ENCODE measurements at regions not wholly inside any gene's neighbourhood (a gene's known extent, or its start where the extent isn't known, plus 50 kb on each side); places are given as distances from the start of the nearest gene placed in this dataset.
"Not testable (repeated sequence)": the region's sequence is repeated elsewhere in the genome, so short reads cannot be mapped to it uniquely, and the experiment has no call there.

DNA sequence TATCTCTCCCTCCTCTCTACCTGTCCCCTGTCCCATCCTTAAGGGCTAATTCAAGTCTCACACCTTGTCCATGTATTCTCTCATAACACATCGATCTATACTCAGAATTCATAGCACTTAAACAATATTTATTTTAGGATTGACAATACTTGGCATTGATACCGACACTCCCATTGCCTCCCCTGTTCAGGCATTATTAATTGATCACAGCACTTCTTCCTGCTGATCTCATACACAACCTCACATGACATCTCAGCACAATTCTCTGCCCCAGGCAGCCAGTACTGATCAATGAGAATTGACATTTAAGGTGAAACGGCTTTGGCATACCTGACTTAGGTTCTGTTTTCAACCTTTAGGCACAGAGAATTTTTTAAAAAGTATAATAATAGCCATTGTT is 582.4 kb upstream of the BRINP1 start:
- DNase-seq (ENCODE audit: low read depth in 4 of 4, low spot score in 2 of 4), result no peak

DNA sequence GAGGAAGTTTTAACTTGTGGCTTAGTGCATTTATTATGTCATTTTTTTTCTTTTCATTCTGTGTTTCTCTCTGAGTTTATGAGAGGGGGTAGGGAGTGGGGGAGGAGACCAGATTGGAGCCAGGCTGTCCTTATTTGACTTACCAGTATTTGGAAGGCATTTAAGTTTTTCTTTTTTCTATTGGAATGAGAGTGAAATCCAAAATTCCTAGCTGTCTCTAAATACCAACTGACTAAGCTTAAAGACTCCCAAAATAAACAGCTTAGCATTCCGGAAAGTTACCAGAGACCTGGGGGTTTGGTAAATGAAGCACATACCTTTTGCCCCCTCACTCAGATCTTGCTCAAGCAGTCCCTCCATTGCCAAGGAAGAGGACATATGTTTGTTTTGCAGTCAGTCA is 581.9 kb upstream of the BRINP1 start:
- DNase-seq (ENCODE audit: low read depth in 4 of 4, low spot score in 2 of 4), result no peak

DNA sequence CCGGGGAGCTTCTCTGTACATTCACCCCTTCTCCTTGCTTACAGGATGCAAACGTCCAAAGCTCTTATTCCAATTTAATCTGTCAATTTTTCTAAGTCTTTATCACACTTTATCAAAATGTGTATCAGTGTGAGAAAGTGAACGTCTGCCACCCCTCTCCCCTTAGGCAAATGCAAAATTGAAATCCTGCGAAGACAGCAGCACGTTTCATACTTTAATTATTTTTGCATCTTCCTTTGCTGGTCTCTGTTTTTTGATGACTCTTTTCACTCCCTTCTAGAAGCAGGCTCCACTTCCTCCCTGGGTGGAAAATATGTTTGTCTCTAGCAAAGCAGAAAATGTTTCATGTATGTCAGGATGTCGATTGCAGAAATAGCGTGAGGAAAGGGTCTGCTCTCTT is 576.5 kb upstream of the BRINP1 start:
- DNase-seq (ENCODE audit: low read depth in 4 of 4, low spot score in 2 of 4), result no peak

DNA sequence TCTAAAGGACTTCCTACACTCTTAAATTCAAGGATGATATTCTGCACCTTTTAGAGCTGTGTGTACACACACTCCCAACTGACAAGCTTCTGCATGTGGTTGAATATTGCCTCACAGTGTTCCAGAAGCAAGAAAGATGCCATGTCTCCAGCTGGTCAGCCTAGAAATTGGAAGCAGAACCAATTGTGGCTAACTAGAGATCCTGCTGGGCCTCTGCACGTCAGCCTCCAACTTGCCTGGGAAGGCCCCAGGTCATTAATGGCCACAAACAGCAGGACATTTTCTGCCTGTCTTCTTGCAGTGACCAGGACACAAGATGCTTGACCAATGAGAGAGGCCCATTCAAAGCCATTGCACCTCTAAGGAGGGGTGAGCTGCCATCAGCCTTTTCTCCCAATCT is 571.9 kb upstream of the BRINP1 start:
- no peak for DNase-seq (ENCODE audit: low read depth in 4 of 4, low spot score in 2 of 4)

DNA sequence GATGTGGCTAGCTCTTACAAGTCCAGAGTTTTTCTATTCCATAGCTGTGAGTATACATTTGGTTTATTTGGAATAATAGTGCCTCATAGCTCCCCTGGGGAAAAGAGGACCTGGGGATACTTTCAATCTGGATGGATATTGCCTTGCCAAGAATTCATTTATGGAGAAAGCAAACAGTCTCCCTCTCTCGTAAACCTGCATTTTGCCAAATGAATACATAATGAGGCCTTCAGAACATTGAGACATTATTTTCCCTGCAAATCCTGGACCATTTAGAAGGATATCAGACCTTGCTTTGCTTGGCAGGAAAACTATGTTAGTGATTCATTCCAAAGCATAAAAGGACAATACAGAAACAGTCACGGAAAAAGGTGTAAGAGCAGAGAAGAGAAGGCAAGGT is 569.6 kb upstream of the BRINP1 start:
- no peak for DNase-seq (ENCODE audit: low read depth in 4 of 4, low spot score in 2 of 4)

DNA sequence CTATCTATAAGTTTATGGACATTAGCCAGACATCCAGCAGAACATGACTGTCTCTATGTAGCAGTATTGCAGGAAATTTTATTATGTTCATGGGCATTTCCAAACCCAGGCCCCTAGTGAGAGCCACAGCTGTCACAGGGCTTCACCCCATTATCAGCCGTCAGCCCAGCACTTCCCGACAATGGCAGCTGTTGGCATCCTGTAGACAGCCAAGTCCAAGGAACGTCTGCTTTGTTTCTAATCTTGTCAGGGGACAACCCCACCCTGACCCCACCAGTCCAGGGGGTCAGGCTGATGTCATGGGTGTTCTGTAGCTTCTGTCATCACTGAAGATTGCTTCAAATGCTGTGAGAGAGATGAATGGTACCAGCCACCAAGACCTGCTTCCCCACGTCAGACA is 565.3 kb upstream of the BRINP1 start:
- DNase-seq (ENCODE audit: low read depth in 4 of 4, low spot score in 2 of 4), result no peak

DNA sequence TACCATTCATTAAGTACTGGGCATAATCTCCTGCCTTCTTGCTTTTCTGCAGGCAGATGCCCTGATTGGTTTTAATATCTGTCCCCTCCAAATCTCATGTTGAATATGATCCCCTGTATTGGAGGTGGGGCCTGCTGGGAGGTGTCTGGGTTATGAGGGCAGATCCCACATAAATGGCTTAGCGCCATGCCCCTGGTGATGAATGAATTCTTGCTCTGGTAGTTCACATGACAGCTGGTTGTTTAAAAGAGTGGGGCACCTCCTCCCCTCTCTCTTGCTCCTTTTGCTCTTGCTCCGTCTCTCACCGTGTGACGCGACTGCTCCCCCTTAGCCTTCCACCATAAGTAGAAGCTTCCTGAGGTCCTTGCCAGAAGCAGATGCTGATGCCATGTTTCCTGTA is 564.0 kb upstream of the BRINP1 start:
- DNase-seq (ENCODE audit: low read depth in 4 of 4, low spot score in 2 of 4), result no peak

DNA sequence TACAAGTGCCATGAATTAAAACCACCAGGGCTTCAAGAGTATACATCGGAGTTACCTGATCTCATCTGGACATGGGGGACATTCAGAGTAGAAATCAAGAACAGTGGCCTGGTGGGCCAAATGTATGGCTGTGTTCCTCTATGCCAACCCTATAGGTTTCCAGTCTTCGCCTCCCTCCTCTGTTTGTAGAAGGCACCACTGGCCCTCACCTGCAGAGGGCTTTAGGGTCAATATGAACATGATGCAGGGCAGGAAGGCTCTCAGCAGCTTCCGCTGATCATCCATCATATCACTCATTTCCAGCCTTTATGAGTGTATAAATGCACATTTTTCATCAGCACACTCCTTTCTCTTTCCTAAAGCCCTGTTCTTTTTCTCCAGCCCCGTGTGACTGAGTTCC is 555.5 kb upstream of the BRINP1 start:
- no peak for DNase-seq (ENCODE audit: low read depth in 4 of 4, low spot score in 2 of 4)

DNA sequence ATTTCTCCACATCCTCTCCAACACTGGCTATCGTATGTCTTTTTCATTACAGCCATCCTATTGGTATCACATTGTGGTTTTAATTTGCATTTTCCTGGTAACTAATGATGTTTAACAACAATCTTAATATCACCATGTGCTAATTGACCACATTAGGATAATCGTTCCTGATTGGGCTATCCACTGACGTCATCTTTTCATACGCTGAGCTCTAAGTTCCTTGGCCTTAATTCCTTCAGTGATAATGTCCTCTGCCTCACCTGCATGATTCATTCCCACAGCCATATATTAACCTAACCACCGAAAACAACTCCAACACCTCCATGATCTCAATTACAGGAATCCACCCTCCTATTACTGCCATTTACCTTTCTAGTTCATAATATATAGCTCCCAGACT is 547.9 kb upstream of the BRINP1 start:
- DNase-seq (ENCODE audit: low read depth in 4 of 4, low spot score in 2 of 4), result no peak

DNA sequence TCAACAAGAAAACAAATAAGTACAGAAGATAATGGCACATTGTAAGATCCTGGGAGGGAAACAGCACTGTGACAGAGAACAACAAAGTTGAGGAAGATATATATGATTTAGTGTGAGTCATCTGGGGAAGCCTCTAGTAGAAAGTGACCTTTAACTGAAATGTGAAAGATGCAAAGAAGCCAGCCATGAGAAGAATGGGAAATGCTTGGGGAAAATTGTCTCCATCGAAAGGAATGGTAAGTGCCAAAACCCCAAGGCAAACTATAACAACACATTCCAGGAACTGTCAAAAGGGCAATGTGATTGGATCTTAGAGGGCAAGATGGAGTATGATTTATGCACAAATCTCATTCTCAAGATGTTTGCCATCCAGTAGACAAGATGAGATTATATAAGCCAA is 537.8 kb upstream of the BRINP1 start:
- no peak for DNase-seq (ENCODE audit: low read depth in 4 of 4, low spot score in 2 of 4)

DNA sequence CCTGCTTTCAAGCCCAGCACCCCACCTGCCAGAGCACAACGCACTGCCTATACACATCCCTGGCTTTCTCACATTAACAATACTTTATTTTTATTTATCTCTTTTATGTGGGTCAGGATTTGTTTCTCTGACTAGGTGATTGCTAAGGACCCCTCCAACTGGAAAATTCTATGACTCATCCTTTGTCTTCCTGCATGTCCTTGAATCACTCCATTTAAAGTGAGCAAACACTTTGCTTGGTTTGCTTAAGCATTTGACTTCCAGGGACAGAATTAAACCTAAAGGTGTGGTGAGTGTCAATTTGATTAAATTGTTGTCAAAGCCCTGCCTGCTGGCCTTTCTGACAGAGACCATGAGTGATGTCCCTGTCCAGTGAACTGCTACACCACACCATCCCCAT is 536.5 kb upstream of the BRINP1 start:
- no peak for DNase-seq (ENCODE audit: low read depth in 4 of 4, low spot score in 2 of 4)

DNA sequence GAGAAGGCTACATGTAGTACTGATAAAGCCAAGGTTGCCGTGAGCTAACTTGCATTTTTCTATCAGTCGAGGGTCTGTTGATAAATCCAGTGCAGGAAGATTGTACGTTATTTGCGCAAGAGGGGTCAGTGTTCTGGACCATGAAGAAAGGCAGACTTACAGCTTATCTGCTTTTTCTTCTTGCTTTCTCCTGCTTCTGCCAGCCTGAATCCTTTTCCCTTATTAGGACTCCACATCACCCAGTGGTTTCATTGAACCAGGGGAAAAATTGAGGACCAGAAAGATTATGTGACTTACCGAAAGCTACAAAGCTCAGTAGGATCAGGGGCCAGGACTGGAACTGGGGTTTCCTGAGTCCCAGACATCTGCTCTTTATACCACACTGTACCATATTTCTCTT is 534.6 kb upstream of the BRINP1 start:
- no peak for DNase-seq (ENCODE audit: low read depth in 4 of 4, low spot score in 2 of 4)

DNA sequence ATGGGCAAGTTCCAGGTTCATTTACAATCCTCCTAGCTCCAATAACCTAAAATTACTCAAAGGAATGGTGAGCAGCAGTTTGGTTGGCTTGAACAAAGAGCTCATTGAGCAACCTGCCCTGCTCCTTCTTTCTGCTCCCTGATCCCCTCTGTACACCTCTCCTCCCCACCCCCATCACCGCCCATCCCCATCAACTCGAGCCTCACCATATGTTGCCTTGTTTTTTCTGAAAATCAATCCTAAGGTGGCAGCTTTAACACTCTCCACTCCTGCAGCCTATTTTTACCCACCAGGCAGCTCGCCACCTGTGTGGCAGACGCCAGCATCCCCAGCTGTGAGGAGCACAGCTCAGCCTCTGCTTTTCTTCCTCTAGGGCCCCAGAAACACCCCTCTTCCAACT is 533.4 kb upstream of the BRINP1 start:
- no peak for DNase-seq (ENCODE audit: low read depth in 4 of 4, low spot score in 2 of 4)

DNA sequence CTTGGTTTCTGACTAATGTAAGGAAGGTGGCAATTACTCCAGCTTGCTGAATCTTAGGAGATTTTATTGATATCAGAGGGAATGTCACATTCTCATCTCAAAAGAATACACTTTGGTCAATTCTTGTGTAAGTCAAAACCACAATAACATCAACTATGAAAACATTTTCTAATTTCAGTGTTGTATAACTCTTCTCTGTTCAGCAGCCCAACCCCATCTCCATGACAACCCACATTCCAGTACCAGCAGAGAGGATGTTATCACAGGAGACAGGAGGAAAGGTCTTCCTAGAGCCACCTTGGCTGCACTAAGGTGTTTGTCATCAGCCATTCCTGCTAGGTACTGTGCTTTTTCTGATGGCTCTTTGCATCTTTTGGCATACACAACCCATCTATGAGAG is 529.1 kb upstream of the BRINP1 start:
- no peak for DNase-seq (ENCODE audit: low read depth in 4 of 4, low spot score in 2 of 4)

DNA sequence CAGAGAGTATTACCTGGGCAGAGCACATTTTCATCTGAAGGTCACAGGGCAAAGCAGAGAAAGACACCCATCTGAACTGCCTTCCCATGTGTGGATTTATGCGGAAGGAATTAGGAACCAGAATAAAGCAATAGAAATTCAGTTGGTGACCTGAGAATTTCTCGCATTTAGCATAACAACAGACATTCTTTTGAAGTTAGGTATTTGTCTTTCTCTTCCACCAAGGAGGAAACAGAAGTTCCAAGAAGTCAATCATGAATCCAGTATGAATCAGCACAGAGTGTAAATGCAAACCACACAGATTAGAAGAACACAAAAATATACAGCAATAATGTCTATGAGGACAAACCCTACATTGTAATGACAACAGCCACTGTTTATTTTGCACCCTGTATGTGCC is 515.2 kb upstream of the BRINP1 start:
- DNase-seq (ENCODE audit: low read depth in 4 of 4, low spot score in 2 of 4), result no peak

DNA sequence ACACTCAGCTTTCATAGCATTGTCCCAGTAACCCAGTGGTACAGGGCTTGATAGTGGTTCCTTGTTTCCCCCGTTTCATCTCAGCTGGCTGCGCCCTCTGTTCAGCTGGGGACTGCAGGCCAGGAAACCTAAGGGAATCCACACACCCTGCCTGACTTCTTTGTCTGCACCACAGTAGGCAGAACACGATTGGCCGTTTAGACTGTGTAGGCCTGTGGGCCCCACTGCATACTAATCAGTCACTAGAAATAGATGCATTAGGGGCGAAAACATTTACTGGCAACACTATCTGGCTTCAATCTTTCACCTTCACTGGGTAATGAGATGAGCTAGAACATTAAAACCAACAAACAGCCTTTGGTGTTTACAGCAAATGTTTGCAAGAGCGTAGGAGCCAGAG is 512.7 kb upstream of the BRINP1 start:
- no peak for DNase-seq (ENCODE audit: low read depth in 4 of 4, low spot score in 2 of 4)

DNA sequence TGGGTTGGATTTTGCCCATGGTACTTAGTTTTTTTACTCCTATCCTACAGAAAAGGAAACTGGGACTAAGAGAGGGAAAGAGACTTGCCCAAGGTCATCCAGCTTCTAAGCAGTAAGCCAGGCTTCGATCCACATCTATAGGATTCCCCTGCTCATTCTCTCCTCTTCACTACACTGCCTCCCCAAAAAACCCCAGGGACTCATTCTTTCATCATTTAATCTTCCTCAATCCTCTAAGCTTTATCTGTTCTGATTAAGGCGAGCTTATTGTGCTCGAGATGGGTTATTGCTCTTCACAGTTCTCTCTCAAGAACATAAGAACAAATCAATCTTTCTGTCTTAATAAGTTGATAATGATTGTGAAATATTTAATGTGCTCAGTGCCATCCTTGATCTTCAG is 511.1 kb upstream of the BRINP1 start:
- no peak for DNase-seq (ENCODE audit: low read depth in 4 of 4, low spot score in 2 of 4)

DNA sequence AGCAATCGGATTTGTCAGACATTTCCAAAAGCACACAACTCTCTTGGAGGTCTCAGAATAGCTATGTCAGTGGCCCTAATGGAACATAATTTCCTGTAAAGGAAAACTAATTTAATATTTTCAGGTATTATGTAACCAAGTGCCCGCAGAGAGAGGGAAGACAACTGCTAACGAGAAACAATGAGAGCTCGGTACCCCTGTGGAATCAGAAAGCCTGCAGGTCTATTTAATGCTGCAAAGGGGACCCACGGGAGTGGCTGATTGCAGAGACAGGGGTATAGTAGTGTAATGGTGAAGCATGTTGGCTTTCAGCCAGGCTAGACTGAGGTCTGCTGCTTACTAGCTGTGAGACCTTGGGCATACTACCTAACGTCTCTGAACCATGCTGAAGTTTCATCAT is 508.1 kb upstream of the BRINP1 start:
- DNase-seq (ENCODE audit: low read depth in 4 of 4, low spot score in 2 of 4), result no peak

DNA sequence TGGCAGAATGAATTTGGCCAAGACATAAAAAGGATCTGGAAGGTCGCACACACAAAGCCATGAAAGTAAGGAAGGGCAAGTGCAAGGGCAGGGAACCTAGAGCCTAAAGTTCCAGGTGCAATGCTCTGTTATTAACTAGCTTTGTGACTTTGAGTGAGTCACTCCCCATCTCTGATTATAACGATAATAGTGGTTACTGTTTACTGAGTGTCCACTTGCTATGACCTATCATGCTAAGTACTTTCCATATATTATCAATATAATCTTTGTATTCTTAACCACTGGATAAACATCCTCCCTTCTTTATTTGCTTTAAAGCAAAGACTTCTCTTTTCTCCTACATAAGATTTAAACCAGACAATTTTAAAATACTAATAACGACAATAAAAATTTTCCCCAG is 504.6 kb upstream of the BRINP1 start:
- no peak for DNase-seq (ENCODE audit: low read depth in 4 of 4, low spot score in 2 of 4)

DNA sequence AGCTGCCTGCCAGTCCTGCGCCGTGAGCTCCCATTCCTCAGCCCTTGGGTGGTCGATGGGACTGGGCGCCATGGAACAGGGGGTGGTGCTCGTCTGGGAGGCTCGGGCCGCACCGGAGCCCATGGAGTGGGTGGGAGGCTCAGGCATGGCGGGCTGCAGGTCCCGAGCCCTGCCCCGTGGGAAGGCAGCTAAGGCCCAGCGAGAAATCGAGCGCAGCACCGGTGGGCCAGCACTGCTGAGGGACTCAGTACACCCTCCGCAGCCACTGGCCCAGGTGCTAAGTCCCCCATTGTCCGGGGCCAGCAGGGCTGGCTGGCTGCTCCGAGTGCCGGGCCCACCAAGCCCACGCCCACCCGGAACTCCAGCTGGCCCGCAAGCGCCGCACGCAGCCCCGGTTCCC is 501.0 kb upstream of the BRINP1 start:
- not testable (repeated sequence) for DNase-seq (ENCODE audit: low read depth in 4 of 4, low spot score in 2 of 4)

DNA sequence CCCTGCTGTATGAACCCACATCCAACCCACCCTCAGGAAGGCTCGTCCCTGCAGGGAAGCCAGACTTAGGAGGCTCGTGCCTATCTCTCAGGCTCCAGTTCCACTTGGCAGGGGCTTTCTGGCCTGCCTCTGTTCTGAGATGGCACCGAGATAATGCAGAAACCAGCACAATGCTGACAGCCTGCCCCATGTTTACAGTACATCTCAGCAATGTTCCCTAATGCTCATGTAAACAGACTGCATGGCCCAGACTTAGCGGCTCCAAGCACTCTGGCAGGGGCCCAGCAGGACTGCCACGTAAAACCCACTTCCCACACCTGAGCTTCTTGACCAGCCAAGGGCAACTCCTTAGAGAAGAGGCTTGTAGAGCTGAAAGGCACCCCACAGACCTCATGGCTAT is 499.5 kb upstream of the BRINP1 start:
- DNase-seq (ENCODE audit: low read depth in 4 of 4, low spot score in 2 of 4), result no peak

DNA sequence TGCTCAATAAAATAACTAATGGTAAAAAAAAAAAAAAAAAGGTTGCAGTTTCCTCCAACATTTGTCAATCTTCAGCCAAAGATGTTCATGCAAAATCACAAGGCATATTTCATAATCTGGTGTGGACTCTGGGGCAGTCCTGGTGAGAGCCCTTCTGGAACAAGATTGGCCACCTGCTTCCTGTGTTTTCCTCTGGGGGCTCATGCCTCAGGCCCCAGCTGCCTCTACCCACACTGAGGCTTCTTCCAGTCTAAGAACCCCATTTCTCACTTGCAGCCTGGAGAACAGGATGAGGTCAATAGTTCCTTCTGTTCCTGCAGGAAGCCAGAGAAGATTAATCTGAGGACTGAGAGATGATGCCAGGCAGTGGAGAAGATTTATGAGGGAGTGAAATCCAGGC is 492.6 kb upstream of the BRINP1 start:
- no peak for DNase-seq (ENCODE audit: low read depth in 4 of 4, low spot score in 2 of 4)

DNA sequence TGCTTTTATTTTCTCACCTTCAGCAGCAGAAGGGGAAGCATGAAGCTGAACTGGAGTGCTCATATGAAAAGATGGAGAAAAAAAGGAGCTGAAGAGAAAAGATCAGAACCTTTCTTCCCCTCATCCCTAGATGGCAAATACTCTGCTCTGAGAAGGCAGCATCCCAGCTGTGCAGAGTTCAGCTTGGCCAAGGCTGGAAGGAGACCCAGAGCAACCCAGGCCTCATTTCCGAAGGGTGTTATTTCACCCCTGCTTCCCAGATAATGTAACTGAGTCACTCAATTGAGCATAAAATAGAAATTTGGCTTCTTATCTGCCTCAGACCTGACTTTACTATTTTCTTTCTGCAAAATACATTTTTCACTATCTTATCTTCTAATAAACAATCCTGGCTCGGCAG is 489.9 kb upstream of the BRINP1 start:
- DNase-seq (ENCODE audit: low read depth in 4 of 4, low spot score in 2 of 4), result no peak

DNA sequence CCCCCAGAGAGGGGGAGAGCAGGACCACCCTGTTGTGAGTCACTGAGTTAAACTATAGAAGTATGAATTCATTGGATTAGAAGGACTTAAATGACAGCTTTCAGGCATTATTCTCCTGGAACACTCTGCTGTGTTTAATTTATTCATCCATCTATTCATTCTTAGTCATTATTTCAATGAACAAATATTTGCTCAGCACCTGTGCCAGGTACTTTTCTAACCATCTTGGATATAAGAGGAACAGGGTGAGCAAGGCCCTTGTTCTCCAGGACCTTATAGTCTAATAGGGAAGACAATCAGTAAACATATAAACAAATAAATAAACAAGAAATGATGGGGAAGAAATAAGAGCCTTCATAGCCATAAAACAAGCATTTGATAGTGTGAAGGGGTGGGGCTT is 483.9 kb upstream of the BRINP1 start:
- DNase-seq (ENCODE audit: low read depth in 4 of 4, low spot score in 2 of 4), result no peak

Measured in left renal cortex interstitium (tissue), 4 donors.